ENCODE measurements at regions not wholly inside any gene's neighbourhood (a gene's known extent, or its start where the extent isn't known, plus 50 kb on each side); places are given as distances from the start of the nearest gene placed in this dataset.

DNA sequence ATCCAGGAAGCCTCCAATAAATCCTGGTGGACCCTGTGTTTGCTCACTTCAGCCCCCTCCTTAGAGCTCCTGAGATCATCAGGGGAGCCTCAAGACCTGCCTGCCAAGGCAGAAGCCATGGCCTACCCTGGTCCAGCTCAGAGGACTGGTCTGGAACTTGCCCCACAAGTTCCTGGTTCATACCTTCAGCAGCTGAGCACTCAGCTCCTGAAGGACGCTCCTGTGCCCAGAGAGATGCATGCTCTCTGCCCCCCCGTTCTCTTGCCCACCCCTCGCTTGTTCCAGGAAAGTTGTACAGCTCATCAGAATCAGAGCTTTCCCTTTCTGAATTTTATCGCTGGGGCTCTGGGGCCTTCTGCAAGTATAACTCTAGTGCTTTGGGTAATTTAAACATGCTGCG, 210.5 kb upstream of the ISX start:
- TF ChIP-seq, protein P1, sequence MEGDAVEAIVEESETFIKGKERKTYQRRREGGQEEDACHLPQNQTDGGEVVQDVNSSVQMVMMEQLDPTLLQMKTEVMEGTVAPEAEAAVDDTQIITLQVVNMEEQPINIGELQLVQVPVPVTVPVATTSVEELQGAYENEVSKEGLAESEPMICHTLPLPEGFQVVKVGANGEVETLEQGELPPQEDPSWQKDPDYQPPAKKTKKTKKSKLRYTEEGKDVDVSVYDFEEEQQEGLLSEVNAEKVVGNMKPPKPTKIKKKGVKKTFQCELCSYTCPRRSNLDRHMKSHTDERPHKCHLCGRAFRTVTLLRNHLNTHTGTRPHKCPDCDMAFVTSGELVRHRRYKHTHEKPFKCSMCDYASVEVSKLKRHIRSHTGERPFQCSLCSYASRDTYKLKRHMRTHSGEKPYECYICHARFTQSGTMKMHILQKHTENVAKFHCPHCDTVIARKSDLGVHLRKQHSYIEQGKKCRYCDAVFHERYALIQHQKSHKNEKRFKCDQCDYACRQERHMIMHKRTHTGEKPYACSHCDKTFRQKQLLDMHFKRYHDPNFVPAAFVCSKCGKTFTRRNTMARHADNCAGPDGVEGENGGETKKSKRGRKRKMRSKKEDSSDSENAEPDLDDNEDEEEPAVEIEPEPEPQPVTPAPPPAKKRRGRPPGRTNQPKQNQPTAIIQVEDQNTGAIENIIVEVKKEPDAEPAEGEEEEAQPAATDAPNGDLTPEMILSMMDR (IDR thresholded peaks at IDR 0.05; ENCODE audit: borderline replicate concordance): no peak
- H3K36me3 ChIP-seq: no peaks in the 10 kb centered on the region
- peaks cover 5% of the 10 kb centered on the region for H3K27me3 ChIP-seq (ENCODE audit: low read depth)
- H3K9me3 ChIP-seq (replicated peaks): peaks cover 11% of the 10 kb centered on the region
- H3K27ac ChIP-seq (replicated peaks): no peak overlapping the region
- intact Hi-C loops (cut with micrococcal nuclease): no loop called here
- no peaks in the 10 kb centered on the region for H3K4me1 ChIP-seq
- no peak for DNase-seq
- H3K4me3 ChIP-seq: no peak overlapping the region

DNA sequence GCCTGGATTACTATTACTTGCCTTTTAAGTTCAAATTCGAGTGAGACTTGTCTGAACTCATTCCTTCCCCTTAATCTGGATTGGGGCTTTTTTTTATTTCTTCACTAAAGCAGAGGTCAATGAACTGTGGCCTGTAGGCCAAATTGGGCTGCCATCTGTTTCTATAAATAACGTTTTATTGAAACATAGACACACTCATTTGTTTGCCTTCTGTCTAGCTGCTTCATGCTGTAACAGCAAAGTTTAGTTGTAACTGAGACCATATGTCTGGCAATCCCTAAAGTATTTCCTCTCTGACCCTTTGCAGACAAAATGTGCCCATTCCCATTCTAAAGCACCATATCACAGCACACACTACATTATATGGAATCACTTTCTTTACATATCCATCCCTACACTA, 207.9 kb upstream of the ISX start:
- intact Hi-C loops (cut with micrococcal nuclease): no loop called here
- peaks cover 18% of the 10 kb centered on the region for H3K27me3 ChIP-seq (ENCODE audit: low read depth)
- H3K4me1 ChIP-seq: no peaks in the 10 kb centered on the region
- H3K9me3 ChIP-seq (replicated peaks): peaks cover 11% of the 10 kb centered on the region
- no peak overlapping the region for H3K4me3 ChIP-seq
- TF ChIP-seq, protein P1 (IDR thresholded peaks at IDR 0.05; ENCODE audit: borderline replicate concordance): no peak
- DNase-seq: no peak
- no peaks in the 10 kb centered on the region for H3K36me3 ChIP-seq
- H3K27ac ChIP-seq (replicated peaks): no peak overlapping the region

DNA sequence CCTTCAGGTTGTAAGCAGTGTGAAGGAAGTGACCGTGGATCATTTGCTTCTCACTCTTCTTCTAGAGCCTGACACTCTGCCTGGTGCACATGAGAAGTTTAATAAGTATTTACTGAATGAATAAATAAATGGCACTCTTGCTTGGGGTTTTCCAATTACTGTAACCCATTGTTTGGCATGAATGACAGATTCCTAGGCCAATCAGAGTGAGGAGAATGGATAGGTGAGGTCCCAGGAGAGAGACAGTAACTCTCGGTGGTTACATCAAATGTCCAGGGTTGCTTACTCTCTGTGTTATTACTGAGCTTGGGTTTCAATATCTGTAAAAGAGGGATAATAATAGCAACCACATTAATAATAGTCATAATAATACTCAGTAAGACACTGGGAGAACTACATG, 204.2 kb upstream of the ISX start:
- Histone ChIP-seq H3K4me1 (no peaks in the 10 kb centered on the region), H3K9me3 (replicated peaks) (peaks cover 11% of the 10 kb centered on the region), H3K36me3 (no peaks in the 10 kb centered on the region), H3K4me3 (no peak overlapping the region), H3K27ac (replicated peaks) (no peak overlapping the region), H3K27me3 (ENCODE audit: low read depth) (peaks cover 30% of the 10 kb centered on the region)
- intact Hi-C loops (cut with micrococcal nuclease): no loop called here
- no peak for DNase-seq
- TF ChIP-seq, protein P1 (IDR thresholded peaks at IDR 0.05; ENCODE audit: borderline replicate concordance): no peak

DNA sequence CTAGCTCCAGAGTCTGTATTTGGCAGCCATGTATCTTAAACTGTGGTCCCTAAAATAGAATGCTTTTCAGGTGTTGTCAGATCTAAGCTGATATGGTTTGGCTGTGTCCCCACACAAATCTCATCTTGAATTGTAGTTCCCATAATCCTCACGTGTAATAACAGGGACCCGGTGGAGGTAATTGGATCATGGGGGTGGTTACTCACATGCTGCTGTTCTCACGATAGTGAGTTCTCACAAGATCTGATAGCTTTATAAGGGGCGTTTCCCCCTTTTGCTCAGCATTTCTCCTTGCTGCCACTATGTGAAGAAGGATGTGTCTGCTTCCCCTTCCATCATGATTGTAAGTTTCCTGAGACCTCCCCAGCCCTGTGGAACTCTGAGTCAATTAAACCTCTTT, 199.9 kb upstream of the ISX start:
- TF ChIP-seq, protein P1 (IDR thresholded peaks at IDR 0.05; ENCODE audit: borderline replicate concordance): no peak
- no peak for DNase-seq
- no peak overlapping the region for H3K4me3 ChIP-seq
- no peaks in the 10 kb centered on the region for H3K4me1 ChIP-seq
- peaks cover 55% of the 10 kb centered on the region for H3K27me3 ChIP-seq (ENCODE audit: low read depth)
- intact Hi-C loops (cut with micrococcal nuclease): no loop called here
- H3K9me3 ChIP-seq (replicated peaks): no peaks in the 10 kb centered on the region
- H3K27ac ChIP-seq (replicated peaks): no peak overlapping the region
- no peaks in the 10 kb centered on the region for H3K36me3 ChIP-seq

DNA sequence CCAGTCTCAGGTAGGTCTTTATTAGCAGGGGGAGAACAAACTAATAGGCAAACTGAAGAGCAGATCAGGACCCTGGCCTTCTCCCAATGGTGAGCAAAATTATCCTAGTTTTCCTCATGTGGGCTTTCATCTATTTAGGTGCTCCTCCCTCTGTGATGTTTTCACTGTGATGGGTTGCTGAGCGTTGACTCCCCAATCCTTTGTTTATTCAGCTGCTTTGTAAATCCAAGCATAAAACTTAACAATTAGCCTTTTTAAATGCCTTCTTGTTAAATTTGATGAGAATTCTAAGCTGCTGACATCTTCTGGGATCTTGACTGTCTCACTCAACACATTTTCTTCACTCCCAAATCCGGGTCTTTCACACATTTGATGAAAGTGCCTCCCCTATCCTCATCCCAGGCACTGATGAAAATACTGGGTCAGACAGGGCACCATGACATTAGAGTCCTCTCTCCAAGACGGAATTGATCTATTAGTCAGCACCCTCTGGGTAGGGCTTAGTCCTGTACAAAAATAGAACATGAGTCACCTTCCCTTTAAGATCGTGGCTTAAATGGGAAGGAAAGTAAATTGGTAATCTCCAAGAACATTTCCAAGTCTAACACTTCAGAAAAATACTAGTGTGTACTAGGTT, 199.3 kb upstream of the ISX start:
- no peaks in the 10 kb centered on the region for H3K4me1 ChIP-seq
- intact Hi-C loops (cut with micrococcal nuclease): no loop called here
- H3K9me3 ChIP-seq (replicated peaks): no peaks in the 10 kb centered on the region
- peaks cover 55% of the 10 kb centered on the region for H3K27me3 ChIP-seq (ENCODE audit: low read depth)
- H3K4me3 ChIP-seq: no peak overlapping the region
- TF ChIP-seq, protein P1 (IDR thresholded peaks at IDR 0.05; ENCODE audit: borderline replicate concordance): no peak
- DNase-seq: no peak
- H3K27ac ChIP-seq (replicated peaks): no peak overlapping the region
- no peaks in the 10 kb centered on the region for H3K36me3 ChIP-seq

All from left ventricle myocardium inferior (tissue), 1 donor.